Tibial artery (tissue), 4 donors: ENCODE measurements at regions not wholly inside any gene's neighbourhood (a gene's known extent, or its start where the extent isn't known, plus 50 kb on each side); places are given as distances from the start of the nearest gene placed in this dataset.

Experiments
- DNase-seq, 2 donors: peaks; one replicate each; pipeline ENCODE4 v3.0.0-alpha.2; 2019
- H3K27ac ChIP-seq, 2 donors: fragments of 200-600 bp; sonication (generic) in 1 of 2; 1 replicate in 1 of 2; 2 replicates in 1 of 2; pipeline ENCODE4 v1.5.1; 2018 to 2019; ENCODE audit warnings: mild to moderate bottlenecking in 1 of 2
- H3K27me3 ChIP-seq, 2 donors: fragments of 200-600 bp; sonication (generic) in 1 of 2; one replicate each; pipeline versions ENCODE4 v1.5.1 to v1.6.0; 2016 to 2019
- H3K36me3 ChIP-seq, 3 donors: fragments of 200-600 bp; sonication (generic) in 2 of 3; one replicate each; pipeline ENCODE4 v1.5.1; 2016 to 2019; ENCODE audit warnings: mild to moderate bottlenecking in 2 of 3
- H3K4me1 ChIP-seq, 4 donors: fragments of 200-600 bp; sonication (generic) in 2 of 4; 1 replicate in 3 of 4; 2 replicates in 1 of 4; pipeline ENCODE4 v1.5.1; 2016 to 2019
- H3K4me3 ChIP-seq, 2 donors: fragments of 200-600 bp; sonication (generic) in 1 of 2; 1 replicate in 1 of 2; 2 replicates in 1 of 2; pipeline ENCODE4 v1.5.1; 2018 to 2019; ENCODE audit warnings: mild to moderate bottlenecking in 2 of 2
- H3K9me3 ChIP-seq, 3 donors: fragments of 200-600 bp; sonication (generic) in 1 of 3; one replicate each; pipeline ENCODE4 v1.5.1; 2016 to 2019
- CTCF ChIP-seq, 2 experiments: fragments of 200-600 bp in 1 of 2; fragments of 450-650 bp in 1 of 2; IDR thresholded peaks; one replicate each; pipeline ENCODE4 v1.5.1; 2017 to 2019; ENCODE audit warnings: antibody characterized with exemption in 2 of 2, mild to moderate bottlenecking in 1 of 2, moderate library complexity in 1 of 2
- intact Hi-C: fragments of 100-400 bp; cut with DNase I; formaldehyde crosslinking; loops from one replicate; pipeline ENCODE4 v1.15.0; 2023; ENCODE audit warnings: low total_unique reads

GRCh38 chr2:15845294-15845693 is 95.1 kb upstream of the MYCN start:
- no peaks in the 10 kb centered on the region for H3K4me1 ChIP-seq
- no peaks in the 10 kb centered on the region for H3K9me3 ChIP-seq
- DNase-seq = no peak
- no peak overlapping the region for H3K4me3 ChIP-seq
- intact Hi-C loops = no loop called here
- no peak for TF ChIP-seq CTCF (IDR thresholded peaks at IDR 0.05)
- no peaks in the 10 kb centered on the region for H3K36me3 ChIP-seq
- H3K27me3 ChIP-seq = no peaks in the 10 kb centered on the region
- no peak overlapping the region for H3K27ac ChIP-seq

- DNase-seq = no peak
- Histone ChIP-seq H3K4me3 (no peak overlapping the region), H3K27ac (no peak overlapping the region), H3K36me3 (no peaks in the 10 kb centered on the region), H3K27me3 (no peaks in the 10 kb centered on the region), H3K4me1 (no peaks in the 10 kb centered on the region), H3K9me3 (no peaks in the 10 kb centered on the region)
- TF ChIP-seq CTCF (IDR thresholded peaks at IDR 0.05) = no peak
- intact Hi-C loops = no loop called here
Measured at GRCh38 chr2:15845737-15846405, 94.5 kb upstream of the MYCN start.

- intact Hi-C loops = no loop called here
- H3K36me3 ChIP-seq = no peaks in the 10 kb centered on the region
- H3K9me3 ChIP-seq = no peaks in the 10 kb centered on the region
- DNase-seq = no peak
- H3K4me3 ChIP-seq = no peak overlapping the region
- H3K4me1 ChIP-seq = no peaks in the 10 kb centered on the region
- H3K27me3 ChIP-seq = no peaks in the 10 kb centered on the region
- no peak overlapping the region for H3K27ac ChIP-seq
- TF ChIP-seq CTCF (IDR thresholded peaks at IDR 0.05) = no peak
Measured at GRCh38 chr2:15846626-15847025, 93.7 kb upstream of the MYCN start.

- no peaks in the 10 kb centered on the region for H3K4me1 ChIP-seq
- no peak overlapping the region for H3K27ac ChIP-seq
- DNase-seq = no peak
- no peaks in the 10 kb centered on the region for H3K27me3 ChIP-seq
- no peak overlapping the region for H3K4me3 ChIP-seq
- intact Hi-C loops = no loop called here
- no peaks in the 10 kb centered on the region for H3K36me3 ChIP-seq
- no peak for TF ChIP-seq CTCF (IDR thresholded peaks at IDR 0.05)
- H3K9me3 ChIP-seq = no peaks in the 10 kb centered on the region
Measured at GRCh38 chr2:15850534-15850933, 89.8 kb upstream of the MYCN start.

GRCh38 chr2:15851076-15851693 is 89.2 kb upstream of the MYCN start:
- DNase-seq = no peak
- H3K27ac ChIP-seq = no peak overlapping the region
- no peaks in the 10 kb centered on the region for H3K9me3 ChIP-seq
- intact Hi-C loops = no loop called here
- no peak for TF ChIP-seq CTCF (IDR thresholded peaks at IDR 0.05)
- H3K36me3 ChIP-seq = no peaks in the 10 kb centered on the region
- no peaks in the 10 kb centered on the region for H3K27me3 ChIP-seq
- no peak overlapping the region for H3K4me3 ChIP-seq
- H3K4me1 ChIP-seq = no peaks in the 10 kb centered on the region
